H9 (cell line): ENCODE measurements at regions not wholly inside any gene's neighbourhood (a gene's known extent, or its start where the extent isn't known, plus 50 kb on each side); places are given as distances from the start of the nearest gene placed in this dataset.

Source experiments
- DNase-seq: peaks from one replicate; pipeline ENCODE4 v3.0.0-alpha.2; 2017
- H2AFZ ChIP-seq: one replicate; pipeline ENCODE4 v1.6.1; 2013; ENCODE audit warnings: mild to moderate bottlenecking, low read length, control low read depth, moderate library complexity
- H2AK5ac ChIP-seq: 2 replicates; pipeline ENCODE4 v1.6.1; 2013; ENCODE audit warnings: low read length, control low read depth, mixed read lengths; ENCODE audit not compliant: insufficient read length
- H2BK120ac ChIP-seq: one replicate; pipeline ENCODE4 v1.6.1; 2013; ENCODE audit warnings: low read depth, mild to moderate bottlenecking, low read length, control low read depth, inconsistent platforms; ENCODE audit not compliant: poor library complexity, severe bottlenecking
- H2BK12ac ChIP-seq: 2 replicates; pipeline ENCODE4 v1.6.1; 2013; ENCODE audit warnings: low read length, control low read depth, mixed read lengths, low read depth; ENCODE audit not compliant: insufficient read length
- H2BK15ac ChIP-seq: 2 replicates; pipeline ENCODE4 v1.6.1; 2013; ENCODE audit warnings: low read depth, low read length, control low read depth
- H2BK20ac ChIP-seq: one replicate; pipeline ENCODE4 v1.6.1; 2013; ENCODE audit warnings: low read depth, mild to moderate bottlenecking, low read length, control low read depth, inconsistent platforms; ENCODE audit not compliant: poor library complexity, severe bottlenecking
- H2BK5ac ChIP-seq: 2 replicates; pipeline ENCODE4 v1.6.1; 2013; ENCODE audit warnings: low read length, control low read depth, mixed read lengths; ENCODE audit not compliant: insufficient read length
- H3K14ac ChIP-seq: 2 replicates; pipeline ENCODE4 v1.6.1; 2013; ENCODE audit warnings: low read length, control low read depth; ENCODE audit not compliant: insufficient read depth
- H3K18ac ChIP-seq: 2 replicates; pipeline ENCODE4 v1.6.1; 2013; ENCODE audit warnings: low read depth, mild to moderate bottlenecking, mixed read lengths, low read length, control low read depth; ENCODE audit not compliant: insufficient read length
- H3K23ac ChIP-seq: 2 replicates; pipeline ENCODE4 v1.6.1; 2013; ENCODE audit warnings: low read length, control low read depth, mixed read lengths, low read depth; ENCODE audit not compliant: insufficient read length
- H3K23me2 ChIP-seq: 2 replicates; pipeline ENCODE4 v1.6.1; 2013; ENCODE audit warnings: low read depth, mild to moderate bottlenecking, mixed read lengths, low read length, control low read depth; ENCODE audit not compliant: insufficient read length, poor library complexity, severe bottlenecking
- H3K27ac ChIP-seq: 2 replicates; pipeline ENCODE4 v1.5.1; 2013; ENCODE audit warnings: low read length, control low read depth, mixed read lengths, low read depth; ENCODE audit not compliant: insufficient read length
- H3K27me3 ChIP-seq: 2 replicates; pipeline ENCODE4 v1.6.1; 2013; ENCODE audit warnings: low read length, control low read depth, inconsistent platforms; ENCODE audit not compliant: insufficient read depth
- H3K4ac ChIP-seq: 2 replicates; pipeline ENCODE4 v1.6.1; 2013; ENCODE audit warnings: low read depth, mild to moderate bottlenecking, control low read depth, inconsistent platforms, low read length, moderate library complexity
- H3K4me1 ChIP-seq: 2 replicates; pipeline ENCODE4 v1.6.1; 2013; ENCODE audit warnings: low read length, control low read depth, inconsistent platforms; ENCODE audit not compliant: insufficient read depth
- H3K4me2 ChIP-seq: 2 replicates; pipeline ENCODE4 v1.6.1; 2013; ENCODE audit warnings: low read length, control low read depth, mixed read lengths; ENCODE audit not compliant: insufficient read length, insufficient read depth
- H3K56ac ChIP-seq: 2 replicates; pipeline ENCODE4 v1.6.1; 2013; ENCODE audit warnings: low read depth, mild to moderate bottlenecking, mixed read lengths, low read length, control low read depth; ENCODE audit not compliant: insufficient read length
- H3K79me1 ChIP-seq: 2 replicates; pipeline ENCODE4 v1.6.1; 2013; ENCODE audit warnings: low read depth, mild to moderate bottlenecking, moderate library complexity, low read length, control low read depth, inconsistent platforms; ENCODE audit not compliant: insufficient read depth, poor library complexity, severe bottlenecking
- H3K79me2 ChIP-seq: 2 replicates; pipeline ENCODE4 v1.6.1; 2013; ENCODE audit warnings: low read length, control low read depth, inconsistent platforms; ENCODE audit not compliant: insufficient read depth
- H3K9ac ChIP-seq: 2 replicates; pipeline ENCODE4 v1.6.1; 2013; ENCODE audit warnings: low read length, control low read depth, mixed read lengths; ENCODE audit not compliant: insufficient read length; ENCODE audit errors: extremely low read depth
- H3K9me3 ChIP-seq: one replicate; pipeline ENCODE4 v1.6.1; 2013; ENCODE audit warnings: low read depth, low read length, inconsistent platforms; ENCODE audit not compliant: control insufficient read depth
- H3T11ph ChIP-seq: one replicate; pipeline ENCODE4 v1.6.1; 2013; ENCODE audit warnings: mild to moderate bottlenecking, low read length, control low read depth, inconsistent platforms
- H4K20me1 ChIP-seq: one replicate; pipeline ENCODE4 v1.6.1; 2013; ENCODE audit not compliant: control insufficient read depth, insufficient read length, insufficient read depth
- H4K5ac ChIP-seq: 2 replicates; pipeline ENCODE4 v1.6.1; 2013; ENCODE audit warnings: low read depth, mild to moderate bottlenecking, mixed read lengths, low read length, control low read depth; ENCODE audit not compliant: insufficient read length
- H4K8ac ChIP-seq: replicated peaks from 2 replicates; pipeline ENCODE4 v1.6.1; 2013; ENCODE audit warnings: low read length, control low read depth, mixed read lengths, low read depth; ENCODE audit not compliant: insufficient read length
- H4K91ac ChIP-seq: 2 replicates; pipeline ENCODE4 v1.6.1; 2013; ENCODE audit warnings: low read depth, mild to moderate bottlenecking, moderate library complexity, mixed read lengths, low read length, control low read depth; ENCODE audit not compliant: insufficient read length
- H3K27ac Mint-ChIP-seq, 3 experiments: 2 replicates in 2 of 3; 3 replicates in 1 of 3; pipeline ENCODE4 v1.8.0; 2020 to 2021; ENCODE audit warnings: mixed read lengths in 3 of 3, mild to moderate bottlenecking in 1 of 3, moderate library complexity in 1 of 3
- H3K27me3 Mint-ChIP-seq: 2 replicates; pipeline ENCODE4 v1.8.0; 2021; ENCODE audit warnings: low read depth, mild to moderate bottlenecking, moderate library complexity, mixed read lengths
- H3K36me3 Mint-ChIP-seq, 3 experiments: 2 replicates in 2 of 3; 3 replicates in 1 of 3; pipeline ENCODE4 v1.8.0; 2020 to 2021; ENCODE audit warnings: low read depth in 3 of 3, mixed read lengths in 3 of 3; ENCODE audit not compliant: insufficient read depth in 1 of 3
- H3K4me1 Mint-ChIP-seq, 2 experiments: 2 replicates each; pipeline ENCODE4 v1.8.0; 2020; ENCODE audit warnings: mixed read lengths in 2 of 2
- H3K4me3 Mint-ChIP-seq, 2 experiments: 2 replicates in 1 of 2; 3 replicates in 1 of 2; pipeline ENCODE4 v1.8.0; 2020 to 2021; ENCODE audit warnings: mild to moderate bottlenecking in 2 of 2, mixed read lengths in 2 of 2, moderate library complexity in 1 of 2
- H3K9me3 Mint-ChIP-seq, 2 experiments: 2 replicates in 1 of 2; 3 replicates in 1 of 2; pipeline ENCODE4 v1.8.0; 2020; ENCODE audit warnings: mild to moderate bottlenecking in 2 of 2, mixed read lengths in 2 of 2, moderate library complexity in 1 of 2
- WGBS: extraction: QIAGEN DNeasy Blood & Tissue Kit; methylation state at CpG from one replicate; pipeline ENCODE4 v1.1.7; 2013; ENCODE audit warnings: missing lambda C conversion rate, low lambda C conversion rate, mixed read lengths; ENCODE audit not compliant: insufficient read length; ENCODE audit errors: extremely low coverage; 5-methylcytosine and 5-hydroxymethylcytosine counted together
- TF ChIP-seq, protein P1 (sequence below): fragments of 200-600 bp; sonication (generic); conservative IDR thresholded peaks from 3 replicates; pipeline ENCODE4 v1.8.0; 2021; ENCODE audit warnings: antibody characterized with exemption, mild to moderate bottlenecking

GRCh38 chr10:7474388-7474787 lies 63.6 kb upstream of the SFMBT2 start:
- no peak overlapping the region for H2BK5ac ChIP-seq
- H2AFZ ChIP-seq, result no peak overlapping the region
- no peaks in the 10 kb centered on the region for H3K27me3 ChIP-seq
- no peak for DNase-seq
- H2AK5ac ChIP-seq, result no peak overlapping the region
- no peak overlapping the region for H3K23ac ChIP-seq
- peaks cover 5% of the 10 kb centered on the region; the same call in 1 of the 2 replicates for H3K4me1 ChIP-seq
- no CpG with 5 or more reads among the region's 7 CpGs for WGBS
- H3K27ac Mint-ChIP-seq, result no peak overlapping the region
- H4K20me1 ChIP-seq, result no peaks in the 10 kb centered on the region
- no peaks in the 10 kb centered on the region for H3K9me3 ChIP-seq
- H4K8ac ChIP-seq, result no peak overlapping the region
- H3K4me2 ChIP-seq, result no peak overlapping the region
- H2BK12ac ChIP-seq, result no peak overlapping the region
- no peak overlapping the region for H2BK20ac ChIP-seq
- H3K4me1 Mint-ChIP-seq, result peaks cover 8 to 12% of the 10 kb centered on the region in 2 experiments
- no peak overlapping the region for H3T11ph ChIP-seq
- no peak overlapping the region for H3K56ac ChIP-seq
- no peak overlapping the region for H3K18ac ChIP-seq
- no peak overlapping the region for H3K4ac ChIP-seq
- H3K79me2 ChIP-seq, result no peaks in the 10 kb centered on the region
- no peak overlapping the region for H3K27ac ChIP-seq
- H3K36me3 Mint-ChIP-seq, result no peaks in the 10 kb centered on the region
- H4K5ac ChIP-seq, result no peak overlapping the region
- no peaks in the 10 kb centered on the region for H3K23me2 ChIP-seq
- H3K14ac ChIP-seq, result no peak overlapping the region
- no peaks in the 10 kb centered on the region for H3K9me3 Mint-ChIP-seq
- H4K91ac ChIP-seq, result no peak overlapping the region
- no peaks in the 10 kb centered on the region for H3K79me1 ChIP-seq
- H3K27me3 Mint-ChIP-seq, result peaks cover 3% of the 10 kb centered on the region
- no peak overlapping the region for H3K4me3 Mint-ChIP-seq
- no peak overlapping the region for H2BK15ac ChIP-seq
- TF ChIP-seq, protein P1, sequence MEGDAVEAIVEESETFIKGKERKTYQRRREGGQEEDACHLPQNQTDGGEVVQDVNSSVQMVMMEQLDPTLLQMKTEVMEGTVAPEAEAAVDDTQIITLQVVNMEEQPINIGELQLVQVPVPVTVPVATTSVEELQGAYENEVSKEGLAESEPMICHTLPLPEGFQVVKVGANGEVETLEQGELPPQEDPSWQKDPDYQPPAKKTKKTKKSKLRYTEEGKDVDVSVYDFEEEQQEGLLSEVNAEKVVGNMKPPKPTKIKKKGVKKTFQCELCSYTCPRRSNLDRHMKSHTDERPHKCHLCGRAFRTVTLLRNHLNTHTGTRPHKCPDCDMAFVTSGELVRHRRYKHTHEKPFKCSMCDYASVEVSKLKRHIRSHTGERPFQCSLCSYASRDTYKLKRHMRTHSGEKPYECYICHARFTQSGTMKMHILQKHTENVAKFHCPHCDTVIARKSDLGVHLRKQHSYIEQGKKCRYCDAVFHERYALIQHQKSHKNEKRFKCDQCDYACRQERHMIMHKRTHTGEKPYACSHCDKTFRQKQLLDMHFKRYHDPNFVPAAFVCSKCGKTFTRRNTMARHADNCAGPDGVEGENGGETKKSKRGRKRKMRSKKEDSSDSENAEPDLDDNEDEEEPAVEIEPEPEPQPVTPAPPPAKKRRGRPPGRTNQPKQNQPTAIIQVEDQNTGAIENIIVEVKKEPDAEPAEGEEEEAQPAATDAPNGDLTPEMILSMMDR, result no peak
- H3K9ac ChIP-seq, result no peak overlapping the region
- H2BK120ac ChIP-seq, result no peak overlapping the region
